ENCODE measurements at regions not wholly inside any gene's neighbourhood (a gene's known extent, or its start where the extent isn't known, plus 50 kb on each side); places are given as distances from the start of the nearest gene placed in this dataset.

DNA sequence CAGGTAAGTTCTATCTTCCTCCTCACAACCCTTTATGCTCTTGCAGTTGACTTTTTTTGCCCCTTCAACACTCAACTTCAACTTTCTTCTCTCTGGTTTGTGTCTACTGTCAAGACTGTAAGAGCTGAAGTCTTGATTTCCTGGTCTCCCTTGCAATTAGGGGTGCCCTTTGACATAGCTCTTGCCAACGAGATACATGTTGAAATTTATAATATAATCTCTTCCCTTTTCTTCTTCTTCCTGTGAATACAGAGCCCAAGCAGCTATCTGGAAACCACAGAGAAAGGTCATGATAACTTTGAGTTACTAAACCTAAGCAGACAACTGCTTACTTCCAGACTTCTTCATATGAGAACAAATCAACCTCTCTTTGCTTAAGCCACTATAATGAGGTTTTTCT, 163.5 kb downstream of the MC4R start:
- TF ChIP-seq CTCF (IDR thresholded peaks at IDR 0.05) (no peak), POLR2AphosphoS5 (IDR thresholded peaks at IDR 0.05) (no peak), EP300 (IDR thresholded peaks at IDR 0.05) (no peak), POLR2A (IDR thresholded peaks at IDR 0.05) (no peak)

All from suprapubic skin (tissue), 4 donors.